HCT116 (cell line): ENCODE measurements at regions not wholly inside any gene's neighbourhood (a gene's known extent, or its start where the extent isn't known, plus 50 kb on each side); places are given as distances from the start of the nearest gene placed in this dataset.

Experiments
- ATAC-seq: fragments of 200-7000 bp; cut with Tn5 transposase; 2 replicates; pipeline ENCODE4 v1.9.1; 2020; ENCODE audit warnings: mild to moderate bottlenecking, moderate library complexity
- BruUV-seq: library from RNA; stranded (reverse); fragments of 400-500 nt; replicated peaks from 2 replicates; lab custom pipeline; 2021; lab: Mats Ljungman, UMichigan
- CTCF ChIA-PET: fragments of 300-600 bp; sonication (Branson Sonifier 250); formaldehyde crosslinking; loops from one replicate; lab custom pipeline; 2021; ENCODE audit warnings: antibody characterized with exemption; lab: Charles Lee
- POLR2A ChIA-PET: fragments of 300-600, 350-600 bp; sonication (Branson Sonifier 250); formaldehyde crosslinking; loops from one replicate; lab custom pipeline; 2021; ENCODE audit warnings: antibody characterized with exemption; lab: Charles Lee
- RAD21 ChIA-PET, 2 experiments: fragments of 300-600 bp; sonication (Branson Sonifier 250); formaldehyde crosslinking; loops; one replicate each; lab custom pipeline; 2023; ENCODE audit warnings: low total read pairs in 2 of 2; ENCODE audit not compliant: uncharacterized antibody in 2 of 2, unreplicated experiment in 2 of 2, low non-redundant PET in 1 of 2; lab: Charles Lee
- DNase-seq: peaks from one replicate; pipeline ENCODE4 v3.0.0-alpha.2; 2010; ENCODE audit warnings: low read depth, low spot score
- H2AFZ ChIP-seq: fragments of 200-600 bp; shearing (Covaris generic), sonication (generic); 2 replicates; pipeline ENCODE4 v1.6.1; 2017; ENCODE audit warnings: low read depth, mixed run types, mixed read lengths, antibody characterized with exemption, low read length; ENCODE audit not compliant: poor library complexity, severe bottlenecking
- H3K27ac ChIP-seq: 2 replicates; pipeline ENCODE4 v1.5.1; 2012; ENCODE audit warnings: low read depth, low read length
- H3K27me3 ChIP-seq: fragments of 200-600 bp; sonication (generic); 2 replicates; pipeline ENCODE4 v1.6.1; 2016; ENCODE audit warnings: mixed run types, low read length, mixed read lengths; ENCODE audit not compliant: insufficient read depth
- H3K36me3 ChIP-seq, 2 experiments: fragments of 200-500 bp in 1 of 2; fragments of 200-600 bp in 1 of 2; sonication (Bioruptor generic) in 1 of 2; sonication (generic) in 1 of 2; 2 replicates each; pipeline versions ENCODE4 v1.5.1 to v1.6.1; 2014 to 2016; ENCODE audit warnings: low read length in 2 of 2, inconsistent platforms in 1 of 2, mixed read lengths in 1 of 2, mixed run types in 1 of 2; ENCODE audit not compliant: insufficient read depth in 2 of 2, control insufficient read depth in 1 of 2
- H3K4me1 ChIP-seq, 2 experiments: fragments of 200-600 bp in 1 of 2; sonication (generic) in 1 of 2; 2 replicates each; pipeline versions ENCODE4 v1.5.1 to v1.6.1; 2012 to 2017; ENCODE audit warnings: low read length in 2 of 2, inconsistent platforms in 1 of 2, mild to moderate bottlenecking in 1 of 2, mixed read lengths in 1 of 2, mixed run types in 1 of 2, moderate library complexity in 1 of 2; ENCODE audit not compliant: insufficient read depth in 2 of 2, control insufficient read depth in 1 of 2
- H3K4me2 ChIP-seq: fragments of 200-600 bp; sonication (generic); 2 replicates; pipeline ENCODE4 v1.6.1; 2017; ENCODE audit warnings: mixed run types, low read length, mixed read lengths
- H3K4me3 ChIP-seq, 2 experiments: fragments of 200-600 bp in 1 of 2; sonication (generic) in 1 of 2; replicated peaks in 1 of 2; 2 replicates each; pipeline ENCODE4 v1.5.1; 2011 to 2016; ENCODE audit warnings: low read length in 2 of 2, control low read depth in 1 of 2, low read depth in 1 of 2, mild to moderate bottlenecking in 1 of 2, mixed read lengths in 1 of 2, mixed run types in 1 of 2
- H3K79me2 ChIP-seq: fragments of 200-600 bp; sonication (generic); 2 replicates; pipeline ENCODE4 v1.6.1; 2017; ENCODE audit warnings: mild to moderate bottlenecking, mixed run types, low read length, moderate library complexity, mixed read lengths; ENCODE audit not compliant: insufficient read depth
- H3K9ac ChIP-seq: fragments of 200-600 bp; sonication (generic); 2 replicates; pipeline ENCODE4 v1.6.1; 2016; ENCODE audit warnings: low read length, mixed read lengths
- H3K9me2 ChIP-seq: fragments of 200-600 bp; sonication (generic), shearing (Covaris generic); 2 replicates; pipeline ENCODE4 v1.6.1; 2017; ENCODE audit warnings: mixed run types, mild to moderate bottlenecking, moderate library complexity; ENCODE audit not compliant: insufficient read depth
- H3K9me3 ChIP-seq, 2 experiments: fragments of 200-500 bp in 1 of 2; fragments of 200-600 bp in 1 of 2; sonication (Bioruptor generic) in 1 of 2; sonication (generic) in 1 of 2; 2 replicates each; pipeline ENCODE4 v1.6.1; 2014 to 2017; ENCODE audit warnings: low read length in 2 of 2, mixed read lengths in 2 of 2, inconsistent platforms in 1 of 2, low read depth in 1 of 2, mild to moderate bottlenecking in 1 of 2, mixed run types in 1 of 2, moderate library complexity in 1 of 2; ENCODE audit not compliant: control insufficient read depth in 1 of 2, insufficient read depth in 1 of 2
- H4K20me1 ChIP-seq: fragments of 200-600 bp; sonication (generic), shearing (Covaris generic); 2 replicates; pipeline ENCODE4 v1.6.1; 2017; ENCODE audit warnings: mixed run types, mild to moderate bottlenecking, moderate library complexity; ENCODE audit not compliant: insufficient read depth
- CEBPB ChIP-seq: IDR thresholded peaks from 2 replicates; pipeline ENCODE4 v1.6.1; 2012; ENCODE audit warnings: low read depth
- EGR1 ChIP-seq: IDR thresholded peaks from 2 replicates; pipeline ENCODE4 v1.6.1; 2012; ENCODE audit warnings: low read depth
- EZH2 ChIP-seq: fragments of 200-600 bp; sonication (generic); IDR thresholded peaks from 2 replicates; pipeline ENCODE4 v1.6.1; 2017; ENCODE audit warnings: antibody characterized with exemption, mixed run types
- EZH2phosphoT487 ChIP-seq: fragments of 200-600 bp; IDR thresholded peaks from 2 replicates; pipeline ENCODE4 v1.6.1; 2018; ENCODE audit warnings: antibody characterized with exemption, borderline replicate concordance
- FOSL1 ChIP-seq: IDR thresholded peaks from 2 replicates; pipeline ENCODE4 v1.6.1; 2012; ENCODE audit warnings: low read depth
- POLR2AphosphoS5 ChIP-seq: IDR thresholded peaks from 2 replicates; pipeline ENCODE4 v1.6.1; 2011; ENCODE audit warnings: mild to moderate bottlenecking, low read depth, low read length, moderate library complexity
- RAD21 ChIP-seq: IDR thresholded peaks from 2 replicates; pipeline ENCODE4 v1.6.1; 2012; ENCODE audit warnings: low read depth, mild to moderate bottlenecking
- SP1 ChIP-seq: IDR thresholded peaks from 2 replicates; pipeline ENCODE4 v1.6.1; 2012; ENCODE audit warnings: low read depth
- ZNF274 ChIP-seq: fragments of 200-500 bp; sonication (Bioruptor generic); IDR thresholded peaks from 2 replicates; pipeline ENCODE4 v1.6.1; 2014; ENCODE audit warnings: mild to moderate bottlenecking, low read depth, low read length, inconsistent platforms
- intact Hi-C: fragments of 100-400 bp; cut with micrococcal nuclease; formaldehyde crosslinking; loops from 2 replicates; pipeline ENCODE4 v1.10.0; 2022
- TF ChIP-seq, protein P1 (sequence below), 3 experiments: fragments of 200-600 bp in 1 of 3; sonication (generic) in 1 of 3; IDR thresholded peaks in 2 of 3; conservative IDR thresholded peaks in 1 of 3; 2 replicates each; pipeline ENCODE4 v1.5.1; 2012 to 2017; ENCODE audit warnings: low read depth in 2 of 3, low read length in 2 of 3, antibody characterized with exemption in 1 of 3, borderline replicate concordance in 1 of 3, control low read depth in 1 of 3, mild to moderate bottlenecking in 1 of 3, mixed read lengths in 1 of 3, mixed run types in 1 of 3, moderate library complexity in 1 of 3; ENCODE audit not compliant: insufficient read depth in 1 of 3
- TF ChIP-seq, protein P2 (sequence below): IDR thresholded peaks from 2 replicates; pipeline ENCODE4 v1.6.1; 2012
- TF ChIP-seq, protein P3 (sequence below): IDR thresholded peaks from 2 replicates; pipeline ENCODE4 v1.6.1; 2012; ENCODE audit warnings: low read depth

DNA sequence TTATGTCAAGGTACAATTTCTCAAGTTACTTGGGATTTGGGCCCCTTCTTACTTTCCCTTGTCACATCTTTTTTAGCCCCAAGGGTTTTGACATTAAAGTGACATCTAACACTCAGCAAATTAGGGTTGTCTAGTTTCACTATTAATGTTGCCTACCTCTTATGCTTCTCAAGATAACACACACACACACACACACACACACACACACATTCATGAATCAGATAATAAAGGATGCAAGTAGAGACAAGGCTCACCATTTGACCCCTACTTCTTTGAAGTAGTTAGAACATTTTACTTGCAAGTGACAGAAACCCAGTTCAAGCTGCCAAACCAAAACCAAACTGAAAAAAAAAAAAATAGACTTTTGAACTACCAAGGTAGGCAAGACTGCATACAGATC, 138.8 kb downstream of the TRIB2 start:
- DNase-seq, result no peak
- no TSS peak for BruUV-seq

More for the DNA sequence above, 138.8 kb downstream of the TRIB2 start:
- H3K27ac ChIP-seq, result no peak overlapping the region
- no peak overlapping the region for H3K4me2 ChIP-seq
- H3K9me2 ChIP-seq, result no peaks in the 10 kb centered on the region
- no peak overlapping the region for H3K9ac ChIP-seq
- H3K27me3 ChIP-seq, result no peaks in the 10 kb centered on the region
- no peaks in the 10 kb centered on the region for H3K79me2 ChIP-seq
- intact Hi-C loops, result no loop called here
- H2AFZ ChIP-seq, result no peak overlapping the region
- H3K36me3 ChIP-seq, result no peaks in the 10 kb centered on the region
- ChIA-PET RAD21 (interaction anchor here in 1 of 2 experiments (0.7 kb wide), 1 partner anchor 74 kb away, joined by 3 read pairs; no protein-coding TSS in a partner anchor), CTCF (no interaction called here), POLR2A (no interaction called here)
- peaks cover 0 to 22% of the 10 kb centered on the region in 2 experiments; a peak in 2 of 4 replicates for H3K4me1 ChIP-seq
- H3K9me3 ChIP-seq, result no peaks in the 10 kb centered on the region
- no peak for TF ChIP-seq EGR1
- no peak for TF ChIP-seq CEBPB
- TF ChIP-seq EZH2phosphoT487, result no peak
- TF ChIP-seq, protein P1, sequence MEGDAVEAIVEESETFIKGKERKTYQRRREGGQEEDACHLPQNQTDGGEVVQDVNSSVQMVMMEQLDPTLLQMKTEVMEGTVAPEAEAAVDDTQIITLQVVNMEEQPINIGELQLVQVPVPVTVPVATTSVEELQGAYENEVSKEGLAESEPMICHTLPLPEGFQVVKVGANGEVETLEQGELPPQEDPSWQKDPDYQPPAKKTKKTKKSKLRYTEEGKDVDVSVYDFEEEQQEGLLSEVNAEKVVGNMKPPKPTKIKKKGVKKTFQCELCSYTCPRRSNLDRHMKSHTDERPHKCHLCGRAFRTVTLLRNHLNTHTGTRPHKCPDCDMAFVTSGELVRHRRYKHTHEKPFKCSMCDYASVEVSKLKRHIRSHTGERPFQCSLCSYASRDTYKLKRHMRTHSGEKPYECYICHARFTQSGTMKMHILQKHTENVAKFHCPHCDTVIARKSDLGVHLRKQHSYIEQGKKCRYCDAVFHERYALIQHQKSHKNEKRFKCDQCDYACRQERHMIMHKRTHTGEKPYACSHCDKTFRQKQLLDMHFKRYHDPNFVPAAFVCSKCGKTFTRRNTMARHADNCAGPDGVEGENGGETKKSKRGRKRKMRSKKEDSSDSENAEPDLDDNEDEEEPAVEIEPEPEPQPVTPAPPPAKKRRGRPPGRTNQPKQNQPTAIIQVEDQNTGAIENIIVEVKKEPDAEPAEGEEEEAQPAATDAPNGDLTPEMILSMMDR (IDR thresholded peaks at IDR 0.05 in 2 of 3, conservative IDR thresholded peaks at IDR 0.05 in 1 of 3; ENCODE audit: borderline replicate concordance in 1 of 3, insufficient read depth in 1 of 3, low read depth in 2 of 3, low read length in 2 of 3), result no peak
- no peak for TF ChIP-seq RAD21
- TF ChIP-seq POLR2AphosphoS5, result no peak
- no peak for TF ChIP-seq ZNF274
- no peak for TF ChIP-seq SP1
- TF ChIP-seq, protein P2, sequence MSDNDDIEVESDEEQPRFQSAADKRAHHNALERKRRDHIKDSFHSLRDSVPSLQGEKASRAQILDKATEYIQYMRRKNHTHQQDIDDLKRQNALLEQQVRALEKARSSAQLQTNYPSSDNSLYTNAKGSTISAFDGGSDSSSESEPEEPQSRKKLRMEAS, result no peak
- TF ChIP-seq, protein P3, sequence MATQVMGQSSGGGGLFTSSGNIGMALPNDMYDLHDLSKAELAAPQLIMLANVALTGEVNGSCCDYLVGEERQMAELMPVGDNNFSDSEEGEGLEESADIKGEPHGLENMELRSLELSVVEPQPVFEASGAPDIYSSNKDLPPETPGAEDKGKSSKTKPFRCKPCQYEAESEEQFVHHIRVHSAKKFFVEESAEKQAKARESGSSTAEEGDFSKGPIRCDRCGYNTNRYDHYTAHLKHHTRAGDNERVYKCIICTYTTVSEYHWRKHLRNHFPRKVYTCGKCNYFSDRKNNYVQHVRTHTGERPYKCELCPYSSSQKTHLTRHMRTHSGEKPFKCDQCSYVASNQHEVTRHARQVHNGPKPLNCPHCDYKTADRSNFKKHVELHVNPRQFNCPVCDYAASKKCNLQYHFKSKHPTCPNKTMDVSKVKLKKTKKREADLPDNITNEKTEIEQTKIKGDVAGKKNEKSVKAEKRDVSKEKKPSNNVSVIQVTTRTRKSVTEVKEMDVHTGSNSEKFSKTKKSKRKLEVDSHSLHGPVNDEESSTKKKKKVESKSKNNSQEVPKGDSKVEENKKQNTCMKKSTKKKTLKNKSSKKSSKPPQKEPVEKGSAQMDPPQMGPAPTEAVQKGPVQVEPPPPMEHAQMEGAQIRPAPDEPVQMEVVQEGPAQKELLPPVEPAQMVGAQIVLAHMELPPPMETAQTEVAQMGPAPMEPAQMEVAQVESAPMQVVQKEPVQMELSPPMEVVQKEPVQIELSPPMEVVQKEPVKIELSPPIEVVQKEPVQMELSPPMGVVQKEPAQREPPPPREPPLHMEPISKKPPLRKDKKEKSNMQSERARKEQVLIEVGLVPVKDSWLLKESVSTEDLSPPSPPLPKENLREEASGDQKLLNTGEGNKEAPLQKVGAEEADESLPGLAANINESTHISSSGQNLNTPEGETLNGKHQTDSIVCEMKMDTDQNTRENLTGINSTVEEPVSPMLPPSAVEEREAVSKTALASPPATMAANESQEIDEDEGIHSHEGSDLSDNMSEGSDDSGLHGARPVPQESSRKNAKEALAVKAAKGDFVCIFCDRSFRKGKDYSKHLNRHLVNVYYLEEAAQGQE, result no peak
- no peak for TF ChIP-seq EZH2
- TF ChIP-seq FOSL1, result no peak
- no peak overlapping the region for H3K4me3 ChIP-seq
- no peaks in the 10 kb centered on the region for H4K20me1 ChIP-seq
- no peak for ATAC-seq
